Stomach (tissue), 4 donors: ENCODE measurements at regions not wholly inside any gene's neighbourhood (a gene's known extent, or its start where the extent isn't known, plus 50 kb on each side); places are given as distances from the start of the nearest gene placed in this dataset.

Experiments
- EP300 ChIP-seq: sonication (generic); formaldehyde crosslinking; IDR thresholded peaks from one replicate; pipeline ENCODE4 v1.6.1; 2017; ENCODE audit warnings: antibody characterized with exemption
- TF ChIP-seq, protein P1 (sequence below), 7 experiments: fragments of 450-650 bp in 4 of 7; fragments of 200-600 bp in 3 of 7; sonication (generic) in 3 of 7; IDR thresholded peaks; one replicate each; pipeline ENCODE4 v1.5.1; 2016 to 2019; ENCODE audit warnings: antibody characterized with exemption in 7 of 7, control low read depth in 2 of 7, mild to moderate bottlenecking in 1 of 7

DNA sequence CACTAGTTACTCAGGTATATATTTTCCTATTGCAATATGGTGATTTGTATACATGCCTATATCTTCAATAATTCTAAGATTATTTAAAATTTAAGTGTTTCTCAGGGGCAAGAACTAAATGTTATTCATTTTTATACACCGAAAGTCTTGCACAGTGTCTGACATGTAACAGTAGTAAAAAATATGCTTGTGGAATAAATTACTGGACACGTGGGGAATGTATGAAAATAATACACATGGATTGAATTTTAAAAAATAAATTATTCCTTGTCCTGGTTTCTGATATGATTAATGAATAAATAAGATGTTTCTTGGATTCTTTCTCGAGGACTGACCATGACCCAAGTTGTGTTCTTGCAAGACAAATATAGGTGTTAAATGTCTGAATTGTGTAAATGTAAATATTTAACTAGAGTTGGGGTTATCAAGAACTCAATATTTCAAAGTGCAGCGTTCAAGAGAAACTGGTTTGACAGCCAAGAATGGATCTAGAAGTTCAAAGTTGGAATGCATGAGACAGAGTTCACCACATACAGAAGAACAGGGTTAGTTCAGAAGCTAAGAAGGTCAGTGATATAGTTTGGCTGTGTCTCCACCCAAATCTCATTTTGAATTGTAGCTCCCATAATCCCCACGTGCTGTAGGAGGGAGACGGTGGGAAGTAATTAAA, 142.1 kb upstream of the SPAG17 start:
- TF ChIP-seq EP300 = no peak
- TF ChIP-seq, protein P1, sequence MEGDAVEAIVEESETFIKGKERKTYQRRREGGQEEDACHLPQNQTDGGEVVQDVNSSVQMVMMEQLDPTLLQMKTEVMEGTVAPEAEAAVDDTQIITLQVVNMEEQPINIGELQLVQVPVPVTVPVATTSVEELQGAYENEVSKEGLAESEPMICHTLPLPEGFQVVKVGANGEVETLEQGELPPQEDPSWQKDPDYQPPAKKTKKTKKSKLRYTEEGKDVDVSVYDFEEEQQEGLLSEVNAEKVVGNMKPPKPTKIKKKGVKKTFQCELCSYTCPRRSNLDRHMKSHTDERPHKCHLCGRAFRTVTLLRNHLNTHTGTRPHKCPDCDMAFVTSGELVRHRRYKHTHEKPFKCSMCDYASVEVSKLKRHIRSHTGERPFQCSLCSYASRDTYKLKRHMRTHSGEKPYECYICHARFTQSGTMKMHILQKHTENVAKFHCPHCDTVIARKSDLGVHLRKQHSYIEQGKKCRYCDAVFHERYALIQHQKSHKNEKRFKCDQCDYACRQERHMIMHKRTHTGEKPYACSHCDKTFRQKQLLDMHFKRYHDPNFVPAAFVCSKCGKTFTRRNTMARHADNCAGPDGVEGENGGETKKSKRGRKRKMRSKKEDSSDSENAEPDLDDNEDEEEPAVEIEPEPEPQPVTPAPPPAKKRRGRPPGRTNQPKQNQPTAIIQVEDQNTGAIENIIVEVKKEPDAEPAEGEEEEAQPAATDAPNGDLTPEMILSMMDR (IDR thresholded peaks at IDR 0.05) = no peak
